ENCODE measurements at regions not wholly inside any gene's neighbourhood (a gene's known extent, or its start where the extent isn't known, plus 50 kb on each side); places are given as distances from the start of the nearest gene placed in this dataset.

GRCh38 chr11:32315121-32315520, 120.2 kb downstream of the WT1 start:
- TF ChIP-seq POLR2A (IDR thresholded peaks at IDR 0.05) (no peak), POLR2AphosphoS5 (IDR thresholded peaks at IDR 0.05) (no peak), CTCF (IDR thresholded peaks at IDR 0.05 in 8 of 11, conservative IDR thresholded peaks at IDR 0.05 in 3 of 11) (no peak)
- no peak for DNase-seq
- Histone ChIP-seq H3K27me3 (replicated peaks in 1 of 7) (peaks cover 0 to 4% (median 0%) of the 10 kb centered on the region in 7 donors), H3K4me1 (no peaks in the 10 kb centered on the region), H3K4me3 (no peak overlapping the region), H3K36me3 (no peaks in the 10 kb centered on the region), H3K27ac (no peak overlapping the region), H3K9me3 (no peaks in the 10 kb centered on the region)
- intact Hi-C loops (cut with DNase I; ENCODE audit: low total_unique reads), result no loop called here
- 66 to 87% (median 75%) methylated on average over 4 of the region's 4 CpGs for WGBS, 5 donors

GRCh38 chr11:32316232-32316631, 119.1 kb downstream of the WT1 start:
- WGBS, 5 donors, result 70 to 88% (median 78%) methylated on average over 3 of the region's 3 CpGs

GRCh38 chr11:32316858-32317642, 118.3 kb downstream of the WT1 start:
- H3K36me3 ChIP-seq, result no peaks in the 10 kb centered on the region
- intact Hi-C loops (cut with DNase I; ENCODE audit: low total_unique reads), result no loop called here
- no peak overlapping the region for H3K27ac ChIP-seq
- 55 to 68% (median 57%) methylated on average over 4 of the region's 4 CpGs for WGBS, 5 donors
- no peak for DNase-seq
- no peaks in the 10 kb centered on the region for H3K9me3 ChIP-seq
- no peaks in the 10 kb centered on the region for H3K4me1 ChIP-seq
- peaks cover 0 to 10% (median 0%) of the 10 kb centered on the region in 7 donors for H3K27me3 ChIP-seq (replicated peaks in 1 of 7)
- TF ChIP-seq POLR2A (IDR thresholded peaks at IDR 0.05) (no peak), POLR2AphosphoS5 (IDR thresholded peaks at IDR 0.05) (no peak), CTCF (IDR thresholded peaks at IDR 0.05 in 8 of 11, conservative IDR thresholded peaks at IDR 0.05 in 3 of 11) (no peak)
- H3K4me3 ChIP-seq, result no peak overlapping the region

More at GRCh38 chr11:32316232-32316631, 119.1 kb downstream of the WT1 start:
- intact Hi-C loops (cut with DNase I; ENCODE audit: low total_unique reads), result no loop called here
- Histone ChIP-seq H3K4me3 (no peak overlapping the region), H3K9me3 (no peaks in the 10 kb centered on the region), H3K36me3 (no peaks in the 10 kb centered on the region), H3K27ac (no peak overlapping the region), H3K4me1 (no peaks in the 10 kb centered on the region), H3K27me3 (replicated peaks in 1 of 7) (peaks cover 0 to 2% (median 0%) of the 10 kb centered on the region in 7 donors)
- TF ChIP-seq CTCF (IDR thresholded peaks at IDR 0.05 in 8 of 11, conservative IDR thresholded peaks at IDR 0.05 in 3 of 11) (no peak), POLR2A (IDR thresholded peaks at IDR 0.05) (no peak), POLR2AphosphoS5 (IDR thresholded peaks at IDR 0.05) (no peak)
- no peak for DNase-seq

- H3K27me3 ChIP-seq (replicated peaks in 1 of 7), result peaks cover 0 to 12% (median 0%) of the 10 kb centered on the region in 7 donors
- 60 to 88% (median 77%) methylated on average over 1 of the region's 1 CpG for WGBS, 5 donors
- H3K9me3 ChIP-seq, result no peaks in the 10 kb centered on the region
- H3K27ac ChIP-seq, result no peak overlapping the region
- TF ChIP-seq POLR2A (IDR thresholded peaks at IDR 0.05), result no peak
- TF ChIP-seq POLR2AphosphoS5 (IDR thresholded peaks at IDR 0.05), result no peak
- intact Hi-C loops (cut with DNase I; ENCODE audit: low total_unique reads), result no loop called here
- DNase-seq, result no peak
- H3K4me3 ChIP-seq, result no peak overlapping the region
- no peaks in the 10 kb centered on the region for H3K4me1 ChIP-seq
- no peaks in the 10 kb centered on the region for H3K36me3 ChIP-seq
Measured at GRCh38 chr11:32317643-32318042, 117.7 kb downstream of the WT1 start.

Data from spleen (tissue), 11 donors.